H9 (cell line): ENCODE measurements at regions not wholly inside any gene's neighbourhood (a gene's known extent, or its start where the extent isn't known, plus 50 kb on each side); places are given as distances from the start of the nearest gene placed in this dataset.
A peak's percentile ranks its signal among the peaks of the same experiment; 100 is the strongest.

Experiments used
- DNase-seq: peaks from one replicate; pipeline ENCODE4 v3.0.0-alpha.2; 2017
- H2AFZ ChIP-seq: one replicate; pipeline ENCODE4 v1.6.1; 2013; ENCODE audit warnings: mild to moderate bottlenecking, low read length, control low read depth, moderate library complexity
- H2AK5ac ChIP-seq: 2 replicates; pipeline ENCODE4 v1.6.1; 2013; ENCODE audit warnings: low read length, control low read depth, mixed read lengths; ENCODE audit not compliant: insufficient read length
- H2BK120ac ChIP-seq: one replicate; pipeline ENCODE4 v1.6.1; 2013; ENCODE audit warnings: low read depth, mild to moderate bottlenecking, low read length, control low read depth, inconsistent platforms; ENCODE audit not compliant: poor library complexity, severe bottlenecking
- H2BK12ac ChIP-seq: 2 replicates; pipeline ENCODE4 v1.6.1; 2013; ENCODE audit warnings: low read length, control low read depth, mixed read lengths, low read depth; ENCODE audit not compliant: insufficient read length
- H2BK15ac ChIP-seq: 2 replicates; pipeline ENCODE4 v1.6.1; 2013; ENCODE audit warnings: low read depth, low read length, control low read depth
- H2BK20ac ChIP-seq: one replicate; pipeline ENCODE4 v1.6.1; 2013; ENCODE audit warnings: low read depth, mild to moderate bottlenecking, low read length, control low read depth, inconsistent platforms; ENCODE audit not compliant: poor library complexity, severe bottlenecking
- H2BK5ac ChIP-seq: 2 replicates; pipeline ENCODE4 v1.6.1; 2013; ENCODE audit warnings: low read length, control low read depth, mixed read lengths; ENCODE audit not compliant: insufficient read length
- H3K14ac ChIP-seq: 2 replicates; pipeline ENCODE4 v1.6.1; 2013; ENCODE audit warnings: low read length, control low read depth; ENCODE audit not compliant: insufficient read depth
- H3K18ac ChIP-seq: 2 replicates; pipeline ENCODE4 v1.6.1; 2013; ENCODE audit warnings: low read depth, mild to moderate bottlenecking, mixed read lengths, low read length, control low read depth; ENCODE audit not compliant: insufficient read length
- H3K23ac ChIP-seq: 2 replicates; pipeline ENCODE4 v1.6.1; 2013; ENCODE audit warnings: low read length, control low read depth, mixed read lengths, low read depth; ENCODE audit not compliant: insufficient read length
- H3K23me2 ChIP-seq: 2 replicates; pipeline ENCODE4 v1.6.1; 2013; ENCODE audit warnings: low read depth, mild to moderate bottlenecking, mixed read lengths, low read length, control low read depth; ENCODE audit not compliant: insufficient read length, poor library complexity, severe bottlenecking
- H3K27ac ChIP-seq: 2 replicates; pipeline ENCODE4 v1.5.1; 2013; ENCODE audit warnings: low read length, control low read depth, mixed read lengths, low read depth; ENCODE audit not compliant: insufficient read length
- H3K27me3 ChIP-seq: 2 replicates; pipeline ENCODE4 v1.6.1; 2013; ENCODE audit warnings: low read length, control low read depth, inconsistent platforms; ENCODE audit not compliant: insufficient read depth
- H3K4ac ChIP-seq: 2 replicates; pipeline ENCODE4 v1.6.1; 2013; ENCODE audit warnings: low read depth, mild to moderate bottlenecking, control low read depth, inconsistent platforms, low read length, moderate library complexity
- H3K4me1 ChIP-seq: 2 replicates; pipeline ENCODE4 v1.6.1; 2013; ENCODE audit warnings: low read length, control low read depth, inconsistent platforms; ENCODE audit not compliant: insufficient read depth
- H3K4me2 ChIP-seq: 2 replicates; pipeline ENCODE4 v1.6.1; 2013; ENCODE audit warnings: low read length, control low read depth, mixed read lengths; ENCODE audit not compliant: insufficient read length, insufficient read depth
- H3K56ac ChIP-seq: 2 replicates; pipeline ENCODE4 v1.6.1; 2013; ENCODE audit warnings: low read depth, mild to moderate bottlenecking, mixed read lengths, low read length, control low read depth; ENCODE audit not compliant: insufficient read length
- H3K79me1 ChIP-seq: 2 replicates; pipeline ENCODE4 v1.6.1; 2013; ENCODE audit warnings: low read depth, mild to moderate bottlenecking, moderate library complexity, low read length, control low read depth, inconsistent platforms; ENCODE audit not compliant: insufficient read depth, poor library complexity, severe bottlenecking
- H3K79me2 ChIP-seq: 2 replicates; pipeline ENCODE4 v1.6.1; 2013; ENCODE audit warnings: low read length, control low read depth, inconsistent platforms; ENCODE audit not compliant: insufficient read depth
- H3K9ac ChIP-seq: 2 replicates; pipeline ENCODE4 v1.6.1; 2013; ENCODE audit warnings: low read length, control low read depth, mixed read lengths; ENCODE audit not compliant: insufficient read length; ENCODE audit errors: extremely low read depth
- H3K9me3 ChIP-seq: one replicate; pipeline ENCODE4 v1.6.1; 2013; ENCODE audit warnings: low read depth, low read length, inconsistent platforms; ENCODE audit not compliant: control insufficient read depth
- H3T11ph ChIP-seq: one replicate; pipeline ENCODE4 v1.6.1; 2013; ENCODE audit warnings: mild to moderate bottlenecking, low read length, control low read depth, inconsistent platforms
- H4K20me1 ChIP-seq: one replicate; pipeline ENCODE4 v1.6.1; 2013; ENCODE audit not compliant: control insufficient read depth, insufficient read length, insufficient read depth
- H4K5ac ChIP-seq: 2 replicates; pipeline ENCODE4 v1.6.1; 2013; ENCODE audit warnings: low read depth, mild to moderate bottlenecking, mixed read lengths, low read length, control low read depth; ENCODE audit not compliant: insufficient read length
- H4K8ac ChIP-seq: replicated peaks from 2 replicates; pipeline ENCODE4 v1.6.1; 2013; ENCODE audit warnings: low read length, control low read depth, mixed read lengths, low read depth; ENCODE audit not compliant: insufficient read length
- H4K91ac ChIP-seq: 2 replicates; pipeline ENCODE4 v1.6.1; 2013; ENCODE audit warnings: low read depth, mild to moderate bottlenecking, moderate library complexity, mixed read lengths, low read length, control low read depth; ENCODE audit not compliant: insufficient read length
- H3K27ac Mint-ChIP-seq, 3 experiments: 2 replicates in 2 of 3; 3 replicates in 1 of 3; pipeline ENCODE4 v1.8.0; 2020 to 2021; ENCODE audit warnings: mixed read lengths in 3 of 3, mild to moderate bottlenecking in 1 of 3, moderate library complexity in 1 of 3
- H3K27me3 Mint-ChIP-seq: 2 replicates; pipeline ENCODE4 v1.8.0; 2021; ENCODE audit warnings: low read depth, mild to moderate bottlenecking, moderate library complexity, mixed read lengths
- H3K36me3 Mint-ChIP-seq, 3 experiments: 2 replicates in 2 of 3; 3 replicates in 1 of 3; pipeline ENCODE4 v1.8.0; 2020 to 2021; ENCODE audit warnings: low read depth in 3 of 3, mixed read lengths in 3 of 3; ENCODE audit not compliant: insufficient read depth in 1 of 3
- H3K4me1 Mint-ChIP-seq, 2 experiments: 2 replicates each; pipeline ENCODE4 v1.8.0; 2020; ENCODE audit warnings: mixed read lengths in 2 of 2
- H3K4me3 Mint-ChIP-seq, 2 experiments: 2 replicates in 1 of 2; 3 replicates in 1 of 2; pipeline ENCODE4 v1.8.0; 2020 to 2021; ENCODE audit warnings: mild to moderate bottlenecking in 2 of 2, mixed read lengths in 2 of 2, moderate library complexity in 1 of 2
- H3K9me3 Mint-ChIP-seq, 2 experiments: 2 replicates in 1 of 2; 3 replicates in 1 of 2; pipeline ENCODE4 v1.8.0; 2020; ENCODE audit warnings: mild to moderate bottlenecking in 2 of 2, mixed read lengths in 2 of 2, moderate library complexity in 1 of 2
- WGBS: extraction: QIAGEN DNeasy Blood & Tissue Kit; methylation state at CpG from one replicate; pipeline ENCODE4 v1.1.7; 2013; ENCODE audit warnings: missing lambda C conversion rate, low lambda C conversion rate, mixed read lengths; ENCODE audit not compliant: insufficient read length; ENCODE audit errors: extremely low coverage; 5-methylcytosine and 5-hydroxymethylcytosine counted together
- TF ChIP-seq, protein P1 (sequence below): fragments of 200-600 bp; sonication (generic); conservative IDR thresholded peaks from 3 replicates; pipeline ENCODE4 v1.8.0; 2021; ENCODE audit warnings: antibody characterized with exemption, mild to moderate bottlenecking

DNA sequence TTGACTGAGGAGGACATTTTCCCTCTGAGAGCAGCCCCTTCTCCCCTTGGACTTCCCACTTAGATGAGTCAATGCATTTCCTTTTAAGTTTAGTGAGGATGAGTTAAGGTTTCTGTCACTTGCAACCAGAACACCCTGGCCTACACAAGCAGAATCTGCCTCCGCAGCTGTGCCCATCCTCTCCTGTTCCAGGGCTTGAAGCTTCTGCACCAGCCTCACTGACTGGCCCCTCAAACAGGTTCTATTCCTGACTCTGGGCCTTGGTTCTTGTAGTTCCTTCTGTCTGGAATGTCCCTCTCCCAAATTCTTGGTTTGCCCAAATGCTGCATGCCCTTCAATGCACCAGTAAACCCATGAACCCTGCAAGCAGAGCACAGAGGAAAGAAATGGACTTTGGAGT lies 394.4 kb downstream of the PTPRU start:
- Histone ChIP-seq H4K91ac (no peak overlapping the region), H2AK5ac (no peak overlapping the region), H4K20me1 (no peaks in the 10 kb centered on the region), H3K14ac (no peak overlapping the region), H3K79me1 (no peaks in the 10 kb centered on the region), H3K79me2 (no peaks in the 10 kb centered on the region), H3K9me3 (no peaks in the 10 kb centered on the region), H4K5ac (no peak overlapping the region), H2BK15ac (no peak overlapping the region), H2AFZ (no peak overlapping the region), H3K4ac (no peak overlapping the region), H4K8ac (no peak overlapping the region), H3K9ac (no peak overlapping the region), H3K18ac (no peak overlapping the region), H3T11ph (no peak overlapping the region), H3K4me2 (no peak overlapping the region), H3K23ac (no peak overlapping the region), H2BK120ac (no peak overlapping the region), H3K27ac (no peak overlapping the region), H3K4me1 (no peaks in the 10 kb centered on the region), H2BK5ac (no peak overlapping the region), H2BK12ac (no peak overlapping the region), H3K56ac (no peak overlapping the region), H3K27me3 (no peaks in the 10 kb centered on the region), H2BK20ac (no peak overlapping the region), H3K23me2 (no peaks in the 10 kb centered on the region)
- TF ChIP-seq, protein P1, sequence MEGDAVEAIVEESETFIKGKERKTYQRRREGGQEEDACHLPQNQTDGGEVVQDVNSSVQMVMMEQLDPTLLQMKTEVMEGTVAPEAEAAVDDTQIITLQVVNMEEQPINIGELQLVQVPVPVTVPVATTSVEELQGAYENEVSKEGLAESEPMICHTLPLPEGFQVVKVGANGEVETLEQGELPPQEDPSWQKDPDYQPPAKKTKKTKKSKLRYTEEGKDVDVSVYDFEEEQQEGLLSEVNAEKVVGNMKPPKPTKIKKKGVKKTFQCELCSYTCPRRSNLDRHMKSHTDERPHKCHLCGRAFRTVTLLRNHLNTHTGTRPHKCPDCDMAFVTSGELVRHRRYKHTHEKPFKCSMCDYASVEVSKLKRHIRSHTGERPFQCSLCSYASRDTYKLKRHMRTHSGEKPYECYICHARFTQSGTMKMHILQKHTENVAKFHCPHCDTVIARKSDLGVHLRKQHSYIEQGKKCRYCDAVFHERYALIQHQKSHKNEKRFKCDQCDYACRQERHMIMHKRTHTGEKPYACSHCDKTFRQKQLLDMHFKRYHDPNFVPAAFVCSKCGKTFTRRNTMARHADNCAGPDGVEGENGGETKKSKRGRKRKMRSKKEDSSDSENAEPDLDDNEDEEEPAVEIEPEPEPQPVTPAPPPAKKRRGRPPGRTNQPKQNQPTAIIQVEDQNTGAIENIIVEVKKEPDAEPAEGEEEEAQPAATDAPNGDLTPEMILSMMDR, result no peak
- H3K4me1 Mint-ChIP-seq, result peaks cover 0 to 8% of the 10 kb centered on the region in 2 experiments; a peak in 2 of 4 replicates
- no peaks in the 10 kb centered on the region for H3K9me3 Mint-ChIP-seq
- WGBS, result no CpG with 5 or more reads among the region's 1 CpG
- no peaks in the 10 kb centered on the region; the same call in 1 of the 2 replicates for H3K27me3 Mint-ChIP-seq
- no peak overlapping the region for H3K27ac Mint-ChIP-seq
- no peaks in the 10 kb centered on the region for H3K36me3 Mint-ChIP-seq
- DNase-seq, result peak; percentile 4
- H3K4me3 Mint-ChIP-seq, result no peak overlapping the region
